Amniotic stem cell (primary cell): ENCODE measurements at regions not wholly inside any gene's neighbourhood (a gene's known extent, or its start where the extent isn't known, plus 50 kb on each side); places are given as distances from the start of the nearest gene placed in this dataset.
"Not testable (repeated sequence)": the region's sequence is repeated elsewhere in the genome, so short reads cannot be mapped to it uniquely, and the experiment has no call there.

Source experiments
- DNase-seq: peaks from one replicate; lab custom pipeline; 2025; lab: John Stamatoyannopoulos, UW

- DNase-seq: no peak
These were observed 888.4 kb downstream of the TRIB2 start for GRCh38 chr2:13604951-13605661.

GRCh38 chr2:13607139-13607538 is 890.4 kb downstream of the TRIB2 start:
- no peak for DNase-seq

GRCh38 chr2:13611939-13612338 is 895.2 kb downstream of the TRIB2 start:
- no peak for DNase-seq

GRCh38 chr2:13616059-13616458 is 899.3 kb downstream of the TRIB2 start:
- DNase-seq: no peak

- DNase-seq: no peak
These were observed 899.9 kb downstream of the TRIB2 start for GRCh38 chr2:13616616-13617015.

- no peak for DNase-seq
These were observed 911.4 kb downstream of the TRIB2 start for GRCh38 chr2:13628122-13628521.

- no peak for DNase-seq
These were observed 921.4 kb downstream of the TRIB2 start for GRCh38 chr2:13638181-13638580.

- DNase-seq: no peak
These were observed 933.2 kb downstream of the TRIB2 start for GRCh38 chr2:13649918-13650317.

- no peak for DNase-seq
These were observed 933.9 kb downstream of the TRIB2 start for GRCh38 chr2:13650586-13651180.

GRCh38 chr2:13651684-13652131 is 935.0 kb downstream of the TRIB2 start:
- DNase-seq: no peak

GRCh38 chr2:13652531-13653313 is 936.0 kb downstream of the TRIB2 start:
- DNase-seq: no peak

- no peak for DNase-seq
These were observed 937.7 kb downstream of the TRIB2 start for GRCh38 chr2:13654416-13654815.

- no peak for DNase-seq
These were observed 943.5 kb downstream of the TRIB2 start for GRCh38 chr2:13660231-13660630.

- DNase-seq: no peak
These were observed 945.3 kb downstream of the TRIB2 start for GRCh38 chr2:13662055-13662454.

- DNase-seq: no peak
These were observed 950.1 kb downstream of the TRIB2 start for GRCh38 chr2:13666582-13667414.

- no peak for DNase-seq
These were observed 950.6 kb downstream of the TRIB2 start for GRCh38 chr2:13667415-13667757.

GRCh38 chr2:13669607-13670006 is 952.9 kb downstream of the TRIB2 start:
- no peak for DNase-seq

- not testable (repeated sequence) for DNase-seq
These were observed 957.1 kb downstream of the TRIB2 start for GRCh38 chr2:13673821-13674220.

GRCh38 chr2:13676269-13676668 is 956.2 kb upstream of the LRATD1 start:
- no peak for DNase-seq

- DNase-seq: no peak
These were observed 950.6 kb upstream of the LRATD1 start for GRCh38 chr2:13681936-13682335.

GRCh38 chr2:13682540-13683272 is 949.8 kb upstream of the LRATD1 start:
- peak; percentile 66 for DNase-seq

GRCh38 chr2:13686262-13686661 is 946.3 kb upstream of the LRATD1 start:
- no peak for DNase-seq
